ENCODE measurements at regions not wholly inside any gene's neighbourhood (a gene's known extent, or its start where the extent isn't known, plus 50 kb on each side); places are given as distances from the start of the nearest gene placed in this dataset.
A peak's percentile ranks its signal among the peaks of the same experiment; 100 is the strongest.

DNA sequence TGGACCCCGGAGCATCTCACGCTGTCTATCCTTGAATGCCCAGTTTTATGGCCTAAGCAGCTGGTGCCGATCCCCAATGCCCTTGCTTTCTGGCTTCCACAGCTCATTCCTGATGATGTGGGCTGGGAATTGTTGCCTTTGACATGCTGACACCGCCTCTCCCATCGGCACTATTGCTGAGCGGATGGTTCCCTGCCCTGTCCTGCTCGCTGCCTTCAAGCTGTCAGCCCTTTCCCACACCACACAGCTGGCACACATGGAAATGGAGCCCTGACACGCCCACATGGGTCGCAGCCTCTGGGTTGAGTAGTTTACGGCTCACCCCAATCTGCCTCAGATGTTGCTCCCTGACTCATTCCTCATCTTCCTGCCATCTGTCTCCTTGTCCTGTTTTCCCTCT lies 110.2 kb upstream of the SESN3 start:
- no peak for DNase-seq (ENCODE audit: extremely low spot score, insufficient read length, low read depth)
- no peak for FAIRE-seq

DNA sequence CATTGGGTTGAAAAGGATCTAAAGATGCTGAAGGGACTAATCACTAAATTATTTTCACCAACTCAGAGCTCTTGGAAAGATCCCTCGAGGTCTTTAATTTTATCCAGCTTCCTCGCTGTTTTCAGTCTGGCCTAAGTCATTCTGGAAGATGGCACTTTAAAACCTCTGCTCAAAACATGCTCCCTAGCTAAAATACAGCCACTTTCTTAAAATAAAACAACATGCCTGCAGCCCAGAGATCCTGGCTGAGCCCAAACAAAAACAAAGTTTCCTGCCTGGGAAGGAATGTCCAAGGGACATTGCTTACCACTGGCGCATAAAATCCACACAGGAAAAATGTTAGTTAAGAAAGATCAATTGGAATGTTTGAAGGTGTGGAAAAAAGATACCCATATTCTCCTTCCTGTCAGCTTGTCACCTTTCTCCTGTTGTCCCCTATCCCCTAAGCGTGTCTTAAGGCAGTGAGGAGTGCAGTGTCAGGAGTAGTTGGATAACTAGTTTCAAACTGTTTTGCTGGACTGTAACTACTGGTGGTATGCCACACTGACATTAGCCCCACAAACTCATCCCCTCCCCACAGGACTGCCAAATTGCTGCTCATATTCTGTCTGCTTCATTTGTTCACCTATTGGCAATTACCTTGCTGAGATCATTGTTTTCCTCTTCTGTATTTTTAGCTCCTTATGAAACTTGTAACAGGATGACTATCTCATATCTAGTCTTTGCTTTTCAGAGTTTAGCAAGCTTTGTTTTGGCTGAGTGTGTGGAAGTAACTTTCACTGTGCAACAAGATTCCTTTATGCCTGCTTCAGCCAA lies 108.3 kb upstream of the SESN3 start:
- FAIRE-seq (no peak), DNase-seq (ENCODE audit: extremely low spot score, insufficient read length, low read depth) (no peak)

DNA sequence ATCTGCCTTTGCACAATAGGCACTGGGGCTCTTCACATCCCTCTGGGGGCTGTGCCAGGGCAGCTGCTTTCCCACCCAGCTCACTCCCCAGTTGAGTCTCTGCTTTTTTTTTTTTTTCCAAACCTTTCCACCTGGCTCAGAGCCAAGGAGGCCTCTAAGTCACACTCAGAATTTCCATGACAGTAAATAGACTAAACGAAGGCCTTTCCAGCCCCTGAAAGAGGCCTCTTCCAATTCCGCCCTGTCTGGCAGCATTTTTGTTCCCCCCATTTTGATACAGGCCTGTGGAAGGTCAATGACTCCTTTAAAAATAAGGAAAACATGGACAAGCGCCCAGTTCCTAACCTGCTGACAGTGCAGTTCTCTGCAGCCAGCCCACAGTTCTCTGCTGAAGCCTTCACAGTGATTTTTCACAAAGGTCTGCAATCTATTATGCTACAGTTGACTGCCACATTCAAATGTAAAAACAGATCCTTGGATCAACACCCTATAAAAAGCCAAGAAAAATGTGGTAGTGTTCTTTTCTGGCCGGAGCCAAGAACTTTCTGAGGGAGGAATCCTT lies 107.5 kb upstream of the SESN3 start:
- DNase-seq (ENCODE audit: extremely low spot score, insufficient read length, low read depth) (no peak), FAIRE-seq (no peak)

DNA sequence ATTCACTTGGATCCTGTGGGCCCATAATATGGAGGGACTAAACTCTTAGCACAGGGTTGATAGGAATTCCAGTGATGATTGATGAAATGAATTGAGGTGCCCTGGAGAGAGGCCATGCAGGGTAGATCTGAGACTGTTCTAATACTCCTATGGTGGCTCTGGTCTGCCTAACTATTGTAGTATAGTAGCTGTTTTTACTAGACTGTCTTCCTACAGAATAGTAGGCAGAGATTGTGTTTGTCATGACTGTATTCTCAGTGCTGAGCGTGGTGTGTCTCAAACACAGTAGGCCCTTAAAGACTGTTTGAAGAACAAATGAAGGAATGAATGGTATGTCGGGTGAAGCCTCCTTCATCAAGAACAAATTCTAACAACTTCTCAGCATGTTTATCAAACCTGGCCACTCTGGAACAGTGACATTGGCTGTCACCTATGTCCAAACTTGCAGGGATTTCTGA lies 107.0 kb upstream of the SESN3 start:
- no peak for FAIRE-seq

DNA sequence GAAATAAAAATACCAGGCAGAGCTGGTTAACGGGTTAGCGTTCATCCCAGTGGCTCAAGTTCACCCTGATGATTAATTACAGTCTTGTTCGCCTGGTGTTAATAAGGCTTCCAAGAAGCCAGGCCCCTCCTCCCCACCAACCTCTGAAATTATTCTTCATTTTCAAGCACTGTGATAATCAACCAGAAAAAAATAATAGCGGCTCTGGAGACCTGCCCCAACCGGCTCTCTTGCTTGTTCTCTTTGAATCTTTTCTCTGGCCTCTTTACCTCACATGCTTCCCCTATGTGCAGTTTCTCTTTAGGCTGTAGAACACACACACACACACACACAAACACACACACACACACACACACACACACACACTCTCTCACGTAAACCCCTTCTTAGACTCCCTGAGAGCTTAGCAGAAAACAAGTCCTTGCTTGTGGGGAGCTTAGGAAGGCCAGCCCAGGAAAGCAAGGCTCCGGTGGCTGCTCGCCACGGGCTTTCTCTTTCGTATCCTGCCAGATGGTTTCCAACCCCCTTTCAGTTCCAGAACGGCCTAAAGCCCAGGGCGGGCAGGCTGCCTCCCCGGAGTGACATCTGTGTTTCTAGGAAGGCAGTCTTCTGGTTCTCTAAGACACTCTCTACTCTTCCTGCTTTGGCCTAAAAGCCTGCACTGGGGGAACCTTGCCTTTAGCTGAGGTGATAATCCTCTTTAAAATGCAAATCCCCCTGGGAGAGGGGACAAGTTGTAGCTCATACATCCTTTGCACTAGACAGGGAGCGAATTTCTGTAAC lies 106.4 kb upstream of the SESN3 start:
- peak; percentile 79 for FAIRE-seq
- DNase-seq (ENCODE audit: extremely low spot score, insufficient read length, low read depth) = peak; percentile 14

More for the DNA sequence above, 107.0 kb upstream of the SESN3 start:
- no peak for DNase-seq (ENCODE audit: extremely low spot score, insufficient read length, low read depth)

DNA sequence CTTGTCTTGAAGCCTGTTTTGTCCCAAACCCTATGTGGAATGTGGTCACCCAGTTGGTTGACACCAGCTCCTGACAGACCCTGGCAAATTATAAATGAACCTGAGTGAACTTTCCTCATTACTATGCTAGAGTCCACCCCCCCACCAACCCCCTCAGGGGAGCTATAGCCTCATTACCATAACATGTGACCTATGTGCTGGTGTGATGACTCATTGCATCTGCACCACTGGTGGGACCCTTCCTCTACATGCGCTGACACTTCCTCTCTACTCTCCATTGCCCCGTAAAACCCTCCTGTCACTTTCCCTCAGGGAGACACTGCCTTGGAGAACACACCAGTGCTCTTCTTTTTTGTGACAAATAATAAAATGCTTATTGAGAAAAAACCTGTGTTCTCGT lies 105.0 kb upstream of the SESN3 start:
- DNase-seq (ENCODE audit: extremely low spot score, insufficient read length, low read depth) = no peak
- FAIRE-seq = no peak

DNA sequence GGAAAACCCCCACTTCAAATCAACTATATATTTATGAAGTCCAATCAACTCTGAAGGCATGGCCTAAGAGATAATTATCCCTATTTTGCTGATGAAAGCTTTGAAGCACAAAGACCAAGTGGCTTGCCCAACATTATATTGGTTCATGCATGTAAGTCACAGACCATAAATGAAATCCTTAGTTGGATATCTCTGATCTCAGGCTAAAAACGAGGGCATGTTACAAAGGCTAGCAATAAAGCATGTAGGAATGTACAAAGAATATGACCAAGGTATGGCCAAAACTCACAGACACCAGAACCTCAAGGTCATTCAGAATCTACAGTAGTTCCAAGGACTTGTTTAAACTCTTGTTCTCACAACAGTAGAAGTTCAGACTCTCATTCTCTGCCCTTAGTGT lies 100.2 kb upstream of the SESN3 start:
- no peak for FAIRE-seq
- no peak for DNase-seq (ENCODE audit: extremely low spot score, insufficient read length, low read depth)

DNA sequence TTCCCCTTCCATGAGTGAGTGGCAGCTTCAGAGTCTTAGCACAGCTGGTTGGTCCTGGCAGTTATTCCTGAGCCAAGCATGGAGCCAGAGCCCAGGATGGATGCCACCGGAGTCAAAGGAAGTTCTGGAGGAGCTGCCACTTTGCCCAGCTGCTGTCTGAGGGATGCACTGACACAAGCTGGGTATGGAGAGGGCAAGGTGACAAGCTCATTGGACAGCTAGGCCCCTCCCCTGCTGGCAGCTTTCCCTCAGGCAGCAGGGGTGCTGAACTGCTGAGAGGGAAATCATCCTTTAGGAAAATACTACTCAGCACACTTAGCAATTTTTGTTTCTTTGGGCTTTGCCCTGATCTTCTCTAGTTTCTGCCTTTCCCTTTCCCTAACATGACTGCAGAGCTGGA lies 99.3 kb upstream of the SESN3 start:
- no peak for FAIRE-seq
- DNase-seq (ENCODE audit: extremely low spot score, insufficient read length, low read depth) = no peak

DNA sequence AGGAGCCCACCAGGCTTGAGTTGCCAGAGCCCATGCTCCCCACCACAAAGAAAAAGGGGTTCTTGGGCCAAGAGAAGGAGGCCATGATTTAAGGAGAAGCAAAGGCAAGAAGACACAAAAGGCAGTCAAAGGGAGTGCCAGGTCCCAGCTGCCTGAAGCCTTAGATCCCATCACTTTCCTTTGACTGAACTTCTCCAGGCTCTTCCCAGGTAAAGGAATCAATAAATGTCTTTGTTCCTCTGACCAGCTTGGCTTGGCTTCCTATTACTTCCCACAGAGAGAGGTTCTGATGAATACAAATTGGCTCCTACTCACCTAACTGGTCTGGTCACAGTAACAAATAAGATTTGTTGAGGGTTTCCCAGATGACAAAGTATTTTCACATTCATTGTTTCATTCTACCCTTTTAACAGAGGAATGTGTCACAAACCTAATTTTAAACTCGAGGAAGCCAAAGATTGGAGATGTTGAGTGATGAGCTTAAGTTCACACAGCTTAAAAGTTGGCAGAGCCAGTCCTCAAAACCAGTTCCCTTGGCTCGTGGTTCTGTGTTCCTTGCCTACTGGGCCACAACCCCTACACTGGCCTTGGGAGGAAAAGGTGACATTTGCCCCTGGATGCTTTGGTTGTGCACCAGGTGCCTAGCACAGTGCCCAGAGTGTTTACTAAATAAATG lies 96.4 kb upstream of the SESN3 start:
- FAIRE-seq (no peak), DNase-seq (ENCODE audit: extremely low spot score, insufficient read length, low read depth) (no peak)

DNA sequence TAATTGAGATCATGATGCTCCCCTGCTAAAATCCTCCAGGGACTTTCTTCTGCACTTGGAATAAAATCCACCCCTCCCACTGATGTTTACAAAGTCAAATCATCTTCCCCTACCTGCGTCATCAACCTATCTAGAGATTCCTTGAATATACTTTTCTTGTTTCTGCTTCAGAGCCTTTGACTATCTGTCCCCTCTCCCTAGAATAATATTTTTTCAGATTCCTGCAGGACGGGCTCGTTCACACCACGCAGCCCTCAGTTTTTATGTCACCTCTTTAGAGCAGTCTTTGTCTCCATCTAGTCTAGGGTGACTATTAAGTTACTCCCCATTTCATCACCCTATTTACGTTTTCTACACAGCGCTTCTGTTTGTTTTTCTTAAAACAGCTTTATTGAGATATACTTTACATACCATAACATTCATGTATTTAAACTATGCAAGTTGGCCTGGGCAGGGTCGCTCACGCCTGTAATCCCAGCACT lies 94.8 kb upstream of the SESN3 start:
- FAIRE-seq (no peak), DNase-seq (ENCODE audit: extremely low spot score, insufficient read length, low read depth) (no peak)

DNA sequence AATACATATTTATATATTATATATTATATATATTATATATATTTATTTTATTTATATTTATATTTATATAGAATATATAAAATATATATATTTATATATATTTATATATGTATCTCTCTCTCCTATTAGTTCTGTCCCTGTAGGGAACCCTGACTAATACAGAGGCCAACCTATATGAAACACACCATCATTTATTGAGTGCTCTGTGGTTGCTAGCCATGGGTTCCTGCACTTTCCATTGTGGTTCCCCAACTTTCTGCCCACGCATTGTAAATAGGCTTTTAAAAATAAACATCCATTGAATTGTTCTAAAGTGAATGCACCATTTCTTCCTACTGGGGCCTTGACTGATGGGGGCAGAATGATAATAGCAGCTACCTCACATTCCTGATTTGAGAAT lies 93.8 kb upstream of the SESN3 start:
- DNase-seq (ENCODE audit: extremely low spot score, insufficient read length, low read depth) (no peak), FAIRE-seq (no peak)

DNA sequence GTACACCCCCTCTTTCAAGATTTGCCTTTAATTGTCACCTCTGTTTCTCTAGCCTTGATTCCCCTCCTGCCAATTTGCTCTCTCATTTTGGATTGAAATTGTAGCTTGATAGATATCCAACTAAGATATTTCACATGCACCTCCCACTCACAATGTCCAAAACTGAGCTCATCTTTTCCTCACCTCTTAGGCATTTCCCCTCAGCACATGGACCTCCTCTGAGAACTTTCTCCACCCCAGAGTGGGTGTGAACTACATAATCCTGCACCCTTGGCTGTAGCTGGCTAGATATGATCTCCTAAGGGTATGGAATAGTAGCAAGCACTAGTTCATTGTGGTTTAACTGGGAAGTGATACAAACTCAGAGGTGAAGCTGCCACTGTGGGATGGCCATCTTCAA lies 91.5 kb upstream of the SESN3 start:
- DNase-seq (ENCODE audit: extremely low spot score, insufficient read length, low read depth) = no peak
- FAIRE-seq = no peak

DNA sequence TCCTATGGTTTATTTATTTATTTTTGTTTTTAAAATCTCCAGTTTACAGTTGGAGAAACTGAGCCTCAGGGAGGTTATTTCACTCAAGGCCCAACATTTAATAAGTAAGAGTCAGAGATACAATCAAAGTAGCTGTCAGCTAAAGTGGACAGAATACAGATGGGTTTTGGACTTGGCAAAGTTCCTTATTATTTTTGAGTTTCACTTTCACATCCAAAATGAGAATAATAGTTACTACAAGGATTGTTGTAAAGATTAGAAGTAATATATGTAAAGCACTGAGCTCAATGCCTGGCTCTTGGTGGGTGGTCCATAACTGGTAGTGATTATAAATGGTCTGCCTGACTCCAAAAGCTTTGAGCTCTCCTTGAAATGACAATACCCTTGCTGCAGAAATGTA lies 87.5 kb upstream of the SESN3 start:
- no peak for FAIRE-seq

DNA sequence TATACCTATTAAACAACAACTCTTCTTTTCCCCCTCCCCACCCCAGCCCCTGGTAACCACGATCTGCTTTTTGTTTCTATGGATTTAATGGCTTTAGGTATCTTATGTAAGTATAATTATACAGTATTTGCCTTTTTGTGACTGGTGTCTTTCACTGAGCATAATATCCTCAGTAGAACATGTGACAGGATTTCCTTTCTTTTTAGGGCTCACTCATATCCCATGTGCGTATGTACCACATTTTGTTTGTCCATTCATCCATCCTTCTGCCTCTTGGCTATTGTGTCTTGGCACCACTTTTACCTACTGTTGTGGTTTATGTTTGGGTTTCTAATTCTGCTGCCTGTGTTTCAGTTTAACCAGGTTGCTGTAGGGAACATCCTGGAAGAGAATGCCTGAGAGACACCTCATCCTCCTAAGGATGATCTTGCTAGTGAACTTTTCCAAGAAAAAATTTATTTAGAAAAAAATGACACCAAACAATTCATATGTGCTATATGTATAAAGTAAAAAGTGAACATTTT lies 77.6 kb upstream of the SESN3 start:
- DNase-seq (ENCODE audit: extremely low spot score, insufficient read length, low read depth) (no peak), FAIRE-seq (no peak)

More for the DNA sequence above, 87.5 kb upstream of the SESN3 start:
- DNase-seq (ENCODE audit: extremely low spot score, insufficient read length, low read depth) = no peak

DNA sequence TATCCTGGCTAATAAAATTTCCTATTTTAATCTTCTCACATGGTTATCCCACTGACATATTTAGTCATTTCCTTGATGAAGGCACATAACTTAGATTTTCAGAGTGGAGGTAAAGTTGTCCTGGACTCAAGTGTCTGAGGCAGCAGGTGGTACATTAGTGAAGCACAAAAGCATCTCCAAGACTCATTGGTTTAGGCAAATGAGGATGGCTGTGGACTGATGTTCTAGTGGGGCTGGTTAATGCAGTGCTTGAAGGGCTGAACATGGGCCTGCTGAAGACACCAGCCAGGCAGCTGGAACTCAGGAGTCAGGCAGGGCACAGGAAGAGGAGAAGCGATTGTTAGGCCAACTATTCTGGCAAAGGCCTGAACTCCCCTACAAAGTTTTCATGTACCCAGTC lies 76.3 kb upstream of the SESN3 start:
- FAIRE-seq = no peak
- DNase-seq (ENCODE audit: extremely low spot score, insufficient read length, low read depth) = no peak

DNA sequence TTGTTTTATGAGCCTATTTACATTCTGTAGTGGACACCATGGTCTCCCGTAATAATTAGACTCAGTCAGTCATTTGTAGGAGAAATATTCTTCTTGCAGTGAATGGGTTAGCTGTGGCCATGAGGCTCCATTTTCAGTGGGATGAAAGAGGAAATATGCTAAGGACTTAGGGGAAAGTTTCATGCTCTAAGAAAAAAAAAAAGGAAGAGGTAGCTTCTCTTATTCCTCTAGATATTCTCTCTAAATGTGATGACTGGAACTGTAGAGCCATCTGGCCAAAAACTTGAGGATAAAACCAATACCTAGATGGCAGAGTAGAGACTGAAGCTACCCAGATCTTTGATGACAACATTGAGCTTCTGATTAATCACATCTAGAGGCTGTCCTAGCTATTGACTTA lies 75.8 kb upstream of the SESN3 start:
- no peak for DNase-seq (ENCODE audit: extremely low spot score, insufficient read length, low read depth)
- FAIRE-seq = no peak

DNA sequence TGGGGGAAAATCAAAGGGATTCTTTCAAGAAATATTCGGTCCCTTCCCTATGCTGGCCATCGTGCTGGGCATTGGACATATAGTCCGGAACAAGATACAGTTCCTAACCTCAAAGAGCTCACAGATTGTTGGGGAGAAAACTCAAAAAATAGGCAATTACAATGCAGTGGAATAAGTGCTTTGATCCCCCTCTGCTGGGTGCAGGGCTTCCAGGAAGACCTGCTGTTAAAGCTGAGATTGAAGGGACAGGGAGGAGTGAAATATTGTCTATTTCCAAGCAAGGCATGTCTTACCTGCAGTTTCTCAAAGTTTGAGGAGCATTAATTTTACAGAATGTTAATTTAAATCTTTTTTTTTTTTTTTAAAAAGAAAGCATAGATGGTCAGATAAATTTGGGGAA lies 75.1 kb upstream of the SESN3 start:
- DNase-seq (ENCODE audit: extremely low spot score, insufficient read length, low read depth) = no peak
- no peak for FAIRE-seq

DNA sequence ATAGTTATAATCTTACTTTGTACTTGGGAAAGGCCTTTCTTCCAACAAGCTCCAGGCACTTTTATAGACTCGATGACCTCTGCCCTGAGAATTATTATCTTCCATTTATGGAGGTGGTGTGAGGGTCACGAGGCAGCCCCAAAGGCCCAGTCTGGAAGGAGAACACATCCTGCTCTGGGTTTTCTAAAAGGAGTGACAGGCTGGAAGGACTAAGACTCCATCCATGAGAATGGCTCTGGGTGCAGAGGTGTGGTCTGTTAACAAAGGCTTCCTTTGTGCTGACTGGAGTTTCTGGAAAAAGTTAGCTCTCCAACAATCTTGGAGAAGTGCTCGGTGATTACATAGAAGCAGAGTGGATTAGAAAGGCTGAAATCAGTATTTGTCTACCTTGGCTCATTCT lies 74.7 kb upstream of the SESN3 start:
- DNase-seq (ENCODE audit: extremely low spot score, insufficient read length, low read depth) = no peak
- no peak for FAIRE-seq

DNA sequence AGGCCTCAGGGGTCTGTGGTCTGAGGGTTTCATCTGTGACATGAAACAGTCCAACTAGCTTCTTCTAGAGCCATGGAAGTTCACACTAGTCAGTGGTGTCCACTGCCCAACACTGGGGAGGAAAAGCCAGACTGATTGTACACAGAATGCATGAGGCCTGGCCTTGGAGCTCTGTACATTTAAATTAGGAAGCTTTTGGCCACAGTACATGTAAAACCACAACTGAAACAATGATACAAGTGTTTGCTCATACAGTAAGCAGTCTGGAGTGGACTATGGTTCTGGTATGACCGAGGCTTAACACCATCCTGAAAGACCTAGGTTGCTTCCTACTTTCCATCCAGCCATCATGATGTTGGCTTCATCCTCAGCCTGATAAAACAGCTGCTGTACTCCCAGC lies 73.8 kb upstream of the SESN3 start:
- FAIRE-seq (no peak), DNase-seq (ENCODE audit: extremely low spot score, insufficient read length, low read depth) (no peak)

DNA sequence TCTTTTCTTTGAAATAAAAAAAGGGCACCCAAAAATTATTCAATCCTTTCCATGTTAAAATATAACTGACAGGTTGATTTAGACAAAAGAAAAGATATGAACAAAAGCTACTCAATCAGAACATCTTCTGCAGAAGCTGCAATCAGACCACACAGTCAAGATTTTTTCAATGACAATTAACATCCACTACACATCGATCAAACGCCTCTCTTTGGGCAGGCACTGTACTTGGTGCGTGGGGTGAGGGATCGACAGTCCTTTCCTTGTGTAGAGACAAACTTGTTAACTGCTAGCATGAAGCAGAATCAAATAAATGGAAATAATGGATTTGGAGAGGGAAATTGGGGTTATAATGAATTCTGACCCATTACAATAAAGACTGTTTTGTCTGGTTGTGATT lies 71.2 kb upstream of the SESN3 start:
- DNase-seq (ENCODE audit: extremely low spot score, insufficient read length, low read depth) = no peak
- FAIRE-seq = no peak

All from GM18507 (cell line).